Right atrium auricular region (tissue), 2 donors: ENCODE measurements at regions not wholly inside any gene's neighbourhood (a gene's known extent, or its start where the extent isn't known, plus 50 kb on each side); places are given as distances from the start of the nearest gene placed in this dataset.
A peak's percentile ranks its signal among the peaks of the same experiment; 100 is the strongest.
"Not testable (repeated sequence)": the region's sequence is repeated elsewhere in the genome, so short reads cannot be mapped to it uniquely, and the experiment has no call there.

Source experiments
- DNase-seq: peaks from one replicate; pipeline ENCODE4 v3.0.0-alpha.2; 2019; ENCODE audit warnings: low spot score
- H3K27ac ChIP-seq, 2 donors: fragments of 200-600 bp; sonication (generic); 1 replicate in 1 of 2; 2 replicates in 1 of 2; pipeline ENCODE4 v1.5.1; 2016 to 2019
- H3K27me3 ChIP-seq, 2 donors: fragments of 200-600 bp; sonication (generic); one replicate each; pipeline versions ENCODE4 v1.5.1 to v1.6.0; 2017 to 2019
- H3K36me3 ChIP-seq: fragments of 200-600 bp; sonication (generic); one replicate; pipeline ENCODE4 v1.5.1; 2016
- H3K4me1 ChIP-seq, 2 donors: fragments of 200-600 bp; sonication (generic); one replicate each; pipeline versions ENCODE4 v1.5.1 to v1.6.0; 2017 to 2019
- H3K4me3 ChIP-seq, 2 donors: fragments of 200-600 bp; sonication (generic); 1 replicate in 1 of 2; 2 replicates in 1 of 2; pipeline ENCODE4 v1.5.1; 2017 to 2019; ENCODE audit warnings: mild to moderate bottlenecking in 1 of 2, moderate library complexity in 1 of 2
- H3K9me3 ChIP-seq, 2 donors: fragments of 200-600 bp; sonication (generic); one replicate each; pipeline ENCODE4 v1.5.1; 2019
- TF ChIP-seq, protein P1 (sequence below), 2 donors: fragments of 200-600 bp; sonication (generic); IDR thresholded peaks; one replicate each; pipeline ENCODE4 v1.5.1; 2019; ENCODE audit warnings: antibody characterized with exemption in 2 of 2

DNA sequence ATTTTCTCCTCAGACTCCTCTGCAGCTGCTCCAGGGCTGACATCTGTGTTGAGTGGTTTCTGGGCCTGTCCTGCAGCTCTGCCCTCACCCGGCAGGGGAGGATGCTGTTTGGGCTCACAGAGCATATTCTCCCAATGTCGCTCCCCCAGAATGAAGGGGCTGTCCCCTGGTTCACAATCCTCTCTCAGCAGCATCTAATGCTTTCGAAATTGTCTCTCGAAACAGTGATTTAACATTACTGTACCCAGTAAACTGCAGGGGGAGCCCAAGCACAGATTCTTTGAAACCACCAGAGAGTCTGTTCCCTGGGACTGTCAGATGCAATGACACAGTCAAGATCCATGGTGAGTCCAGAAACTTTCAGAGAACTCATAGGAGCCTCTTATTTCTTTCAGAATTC, 1135.2 kb downstream of the TMEM121 start:
- TF ChIP-seq, protein P1, sequence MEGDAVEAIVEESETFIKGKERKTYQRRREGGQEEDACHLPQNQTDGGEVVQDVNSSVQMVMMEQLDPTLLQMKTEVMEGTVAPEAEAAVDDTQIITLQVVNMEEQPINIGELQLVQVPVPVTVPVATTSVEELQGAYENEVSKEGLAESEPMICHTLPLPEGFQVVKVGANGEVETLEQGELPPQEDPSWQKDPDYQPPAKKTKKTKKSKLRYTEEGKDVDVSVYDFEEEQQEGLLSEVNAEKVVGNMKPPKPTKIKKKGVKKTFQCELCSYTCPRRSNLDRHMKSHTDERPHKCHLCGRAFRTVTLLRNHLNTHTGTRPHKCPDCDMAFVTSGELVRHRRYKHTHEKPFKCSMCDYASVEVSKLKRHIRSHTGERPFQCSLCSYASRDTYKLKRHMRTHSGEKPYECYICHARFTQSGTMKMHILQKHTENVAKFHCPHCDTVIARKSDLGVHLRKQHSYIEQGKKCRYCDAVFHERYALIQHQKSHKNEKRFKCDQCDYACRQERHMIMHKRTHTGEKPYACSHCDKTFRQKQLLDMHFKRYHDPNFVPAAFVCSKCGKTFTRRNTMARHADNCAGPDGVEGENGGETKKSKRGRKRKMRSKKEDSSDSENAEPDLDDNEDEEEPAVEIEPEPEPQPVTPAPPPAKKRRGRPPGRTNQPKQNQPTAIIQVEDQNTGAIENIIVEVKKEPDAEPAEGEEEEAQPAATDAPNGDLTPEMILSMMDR (IDR thresholded peaks at IDR 0.05) = peak; percentile 12 to 33
- H3K4me3 ChIP-seq, H3K9me3 ChIP-seq, H3K4me1 ChIP-seq, DNase-seq, H3K36me3 ChIP-seq, H3K27me3 ChIP-seq, H3K27ac ChIP-seq: not testable (repeated sequence)

GRCh38 chr14:106662936-106663550, 1136.7 kb downstream of the TMEM121 start:
- no peak for DNase-seq
- Histone ChIP-seq H3K27ac (no peak overlapping the region), H3K9me3 (no peaks in the 10 kb centered on the region), H3K36me3 (no peaks in the 10 kb centered on the region), H3K4me3 (no peak overlapping the region), H3K27me3 (no peaks in the 10 kb centered on the region), H3K4me1 (no peaks in the 10 kb centered on the region)
- TF ChIP-seq, protein P1 (IDR thresholded peaks at IDR 0.05) = no peak

DNA sequence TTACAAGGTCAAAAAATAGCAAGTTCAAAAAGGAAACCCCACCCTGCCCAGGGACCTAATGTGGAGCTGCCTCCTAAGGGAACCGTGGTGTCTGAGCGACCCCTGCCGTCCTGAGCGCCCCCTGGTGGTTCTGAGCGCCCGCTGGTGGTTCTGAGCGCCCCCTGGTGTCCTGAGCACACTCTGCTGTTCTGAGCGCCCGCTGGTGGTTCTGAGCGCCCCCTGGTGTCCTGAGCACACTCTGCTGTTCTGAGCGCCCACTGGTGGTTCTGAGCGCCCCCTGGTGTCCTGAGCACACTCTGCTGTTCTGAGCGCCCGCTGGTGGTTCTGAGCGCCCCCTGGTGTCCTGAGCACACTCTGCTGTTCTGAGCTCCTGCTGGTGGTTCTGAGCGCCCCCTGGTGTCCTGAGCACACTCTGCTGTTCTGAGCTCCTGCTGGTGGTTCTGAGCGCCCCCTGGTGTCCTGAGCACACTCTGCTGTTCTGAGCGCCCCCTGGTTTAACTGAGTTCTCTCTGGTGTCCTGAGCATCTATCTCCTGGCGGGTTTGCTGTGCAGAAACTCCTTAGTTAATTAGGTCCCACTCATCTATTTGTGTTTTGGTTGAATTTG, 1137.5 kb downstream of the TMEM121 start:
- H3K27me3 ChIP-seq, H3K4me3 ChIP-seq, H3K4me1 ChIP-seq, DNase-seq, H3K9me3 ChIP-seq, H3K36me3 ChIP-seq, H3K27ac ChIP-seq: not testable (repeated sequence)
- TF ChIP-seq, protein P1 (IDR thresholded peaks at IDR 0.05) = peak in 1 of 2 donors; percentile 53

- DNase-seq = no peak
These were observed 1139.4 kb downstream of the TMEM121 start for GRCh38 chr14:106665814-106666213.

GRCh38 chr14:106666341-106666740, 1140.0 kb downstream of the TMEM121 start:
- TF ChIP-seq, protein P1 (IDR thresholded peaks at IDR 0.05) = no peak
- Histone ChIP-seq H3K36me3 (no peaks in the 10 kb centered on the region), H3K27ac (no peak overlapping the region), H3K4me1 (no peaks in the 10 kb centered on the region), H3K4me3 (no peak overlapping the region), H3K27me3 (peaks cover 0 to 4% of the 10 kb centered on the region in 2 donors), H3K9me3 (no peaks in the 10 kb centered on the region)
- DNase-seq = no peak

More at GRCh38 chr14:106665814-106666213, 1139.4 kb downstream of the TMEM121 start:
- TF ChIP-seq, protein P1 (IDR thresholded peaks at IDR 0.05) = no peak
- no peaks in the 10 kb centered on the region for H3K4me1 ChIP-seq
- peaks cover 0 to 3% of the 10 kb centered on the region in 2 donors for H3K27me3 ChIP-seq
- no peaks in the 10 kb centered on the region for H3K36me3 ChIP-seq
- H3K4me3 ChIP-seq = no peak overlapping the region
- no peaks in the 10 kb centered on the region for H3K9me3 ChIP-seq
- H3K27ac ChIP-seq = no peak overlapping the region
